ENCODE measurements at regions not wholly inside any gene's neighbourhood (a gene's known extent, or its start where the extent isn't known, plus 50 kb on each side); places are given as distances from the start of the nearest gene placed in this dataset.

- Histone ChIP-seq H3K9me2 (ENCODE audit: insufficient read depth, low read length) (no peaks in the 10 kb centered on the region), H3K27ac (ENCODE audit: low read length) (no peak overlapping the region), H3F3A (ENCODE audit: insufficient read depth, low read length, poor library complexity, severe bottlenecking) (no peaks in the 10 kb centered on the region), H3K4me2 (ENCODE audit: low read length) (no peak overlapping the region), H3K9me3 (ENCODE audit: low read length) (no peaks in the 10 kb centered on the region), H3K79me2 (replicated peaks; ENCODE audit: insufficient read depth, low read length) (no peaks in the 10 kb centered on the region), H2AFZ (ENCODE audit: low read depth, low read length) (no peak overlapping the region), H3K36me3 (ENCODE audit: insufficient read depth, low read length) (no peaks in the 10 kb centered on the region), H4K20me1 (ENCODE audit: insufficient read depth) (no peaks in the 10 kb centered on the region), H3K27me3 (ENCODE audit: insufficient read depth, low read depth, low read length) (peaks cover 4% of the 10 kb centered on the region), H3K4me3 (ENCODE audit: low read length) (no peak overlapping the region), H3K9ac (ENCODE audit: low read length) (no peak overlapping the region)
- TF ChIP-seq CTCF (IDR thresholded peaks at IDR 0.05; ENCODE audit: poor library complexity, severe bottlenecking) (no peak), REST (IDR thresholded peaks at IDR 0.05; ENCODE audit: borderline replicate concordance) (no peak), MXI1 (conservative IDR thresholded peaks at IDR 0.05; ENCODE audit: poor library complexity, severe bottlenecking) (no peak), RAD21 (conservative IDR thresholded peaks at IDR 0.05) (no peak), EP300 (conservative IDR thresholded peaks at IDR 0.05; ENCODE audit: poor library complexity, severe bottlenecking) (no peak), EZH2 (IDR thresholded peaks at IDR 0.05; ENCODE audit: borderline replicate concordance, insufficient read depth, low read length, poor library complexity, severe bottlenecking) (no peak), POLR2AphosphoS5 (IDR thresholded peaks at IDR 0.05) (no peak), TAF1 (IDR thresholded peaks at IDR 0.05; ENCODE audit: low read depth) (no peak), SMC3 (conservative IDR thresholded peaks at IDR 0.05; ENCODE audit: poor library complexity) (no peak)
Observed at GRCh38 chr18:22552899-22553460, 135.3 kb upstream of the CTAGE1 start.

GRCh38 chr18:22556222-22557167 is 138.8 kb upstream of the CTAGE1 start:
- H3K9me3 ChIP-seq (ENCODE audit: low read length), result no peaks in the 10 kb centered on the region
- H3K79me2 ChIP-seq (replicated peaks; ENCODE audit: insufficient read depth, low read length), result no peaks in the 10 kb centered on the region
- no peaks in the 10 kb centered on the region for H3F3A ChIP-seq (ENCODE audit: insufficient read depth, low read length, poor library complexity, severe bottlenecking)
- H3K4me2 ChIP-seq (ENCODE audit: low read length), result no peak overlapping the region
- H2AFZ ChIP-seq (ENCODE audit: low read depth, low read length), result no peak overlapping the region
- H3K27me3 ChIP-seq (ENCODE audit: insufficient read depth, low read depth, low read length), result peaks cover 39% of the 10 kb centered on the region
- H3K36me3 ChIP-seq (ENCODE audit: insufficient read depth, low read length), result no peaks in the 10 kb centered on the region
- H3K4me3 ChIP-seq (ENCODE audit: low read length), result no peak overlapping the region
- TF ChIP-seq RAD21 (conservative IDR thresholded peaks at IDR 0.05) (no peak), TAF1 (IDR thresholded peaks at IDR 0.05; ENCODE audit: low read depth) (no peak), POLR2AphosphoS5 (IDR thresholded peaks at IDR 0.05) (no peak), REST (IDR thresholded peaks at IDR 0.05; ENCODE audit: borderline replicate concordance) (no peak), SMC3 (conservative IDR thresholded peaks at IDR 0.05; ENCODE audit: poor library complexity) (no peak), EZH2 (IDR thresholded peaks at IDR 0.05; ENCODE audit: borderline replicate concordance, insufficient read depth, low read length, poor library complexity, severe bottlenecking) (no peak), CTCF (IDR thresholded peaks at IDR 0.05; ENCODE audit: poor library complexity, severe bottlenecking) (no peak), MXI1 (conservative IDR thresholded peaks at IDR 0.05; ENCODE audit: poor library complexity, severe bottlenecking) (no peak), EP300 (conservative IDR thresholded peaks at IDR 0.05; ENCODE audit: poor library complexity, severe bottlenecking) (no peak)
- no peaks in the 10 kb centered on the region for H4K20me1 ChIP-seq (ENCODE audit: insufficient read depth)
- H3K9ac ChIP-seq (ENCODE audit: low read length), result no peak overlapping the region
- H3K27ac ChIP-seq (ENCODE audit: low read length), result no peak overlapping the region
- H3K9me2 ChIP-seq (ENCODE audit: insufficient read depth, low read length), result no peaks in the 10 kb centered on the region

Measured in neural cell (in vitro differentiated cells).